ENCODE measurements at regions not wholly inside any gene's neighbourhood (a gene's known extent, or its start where the extent isn't known, plus 50 kb on each side); places are given as distances from the start of the nearest gene placed in this dataset.
A peak's percentile ranks its signal among the peaks of the same experiment; 100 is the strongest.

GRCh38 chr1:83554174-83554573, 444.8 kb downstream of the TTLL7 start:
- no peak for TF ChIP-seq CTCF (IDR thresholded peaks at IDR 0.05; ENCODE audit: borderline replicate concordance)
- Histone ChIP-seq H3K36me3 (no peaks in the 10 kb centered on the region), H3K9me3 (replicated peaks) (no peaks in the 10 kb centered on the region), H3K27me3 (ENCODE audit: low read depth) (no peaks in the 10 kb centered on the region), H3K4me3 (no peak overlapping the region), H3K27ac (replicated peaks) (peak overlapping the region; percentile 17), H3K4me1 (peaks cover 9% of the 10 kb centered on the region)
- DNase-seq = peak; percentile 13
- intact Hi-C loops (cut with micrococcal nuclease) = no loop called here

- TF ChIP-seq CTCF (IDR thresholded peaks at IDR 0.05; ENCODE audit: borderline replicate concordance) = no peak
- DNase-seq = no peak
- peaks cover 9% of the 10 kb centered on the region for H3K4me1 ChIP-seq
- H3K4me3 ChIP-seq = no peak overlapping the region
- no peaks in the 10 kb centered on the region for H3K9me3 ChIP-seq (replicated peaks)
- no peaks in the 10 kb centered on the region for H3K36me3 ChIP-seq
- H3K27ac ChIP-seq (replicated peaks) = no peak overlapping the region
- intact Hi-C loops (cut with micrococcal nuclease) = no loop called here
- H3K27me3 ChIP-seq (ENCODE audit: low read depth) = no peaks in the 10 kb centered on the region
Observed at GRCh38 chr1:83552820-83553219, 446.1 kb downstream of the TTLL7 start.

- Histone ChIP-seq H3K36me3 (no peaks in the 10 kb centered on the region), H3K27me3 (ENCODE audit: low read depth) (no peaks in the 10 kb centered on the region), H3K4me1 (peaks cover 3% of the 10 kb centered on the region), H3K9me3 (replicated peaks) (no peaks in the 10 kb centered on the region), H3K27ac (replicated peaks) (no peak overlapping the region), H3K4me3 (no peak overlapping the region)
- no peak for TF ChIP-seq CTCF (IDR thresholded peaks at IDR 0.05; ENCODE audit: borderline replicate concordance)
- DNase-seq = no peak
- intact Hi-C loops (cut with micrococcal nuclease) = no loop called here
Observed at GRCh38 chr1:83548311-83548710, 450.6 kb downstream of the TTLL7 start.

GRCh38 chr1:83547901-83548300, 451.0 kb downstream of the TTLL7 start:
- H3K9me3 ChIP-seq (replicated peaks) = no peaks in the 10 kb centered on the region
- no peaks in the 10 kb centered on the region for H3K27me3 ChIP-seq (ENCODE audit: low read depth)
- no peaks in the 10 kb centered on the region for H3K36me3 ChIP-seq
- no peak overlapping the region for H3K4me3 ChIP-seq
- intact Hi-C loops (cut with micrococcal nuclease) = no loop called here
- DNase-seq = no peak
- H3K4me1 ChIP-seq = peaks cover 3% of the 10 kb centered on the region
- no peak for TF ChIP-seq CTCF (IDR thresholded peaks at IDR 0.05; ENCODE audit: borderline replicate concordance)
- no peak overlapping the region for H3K27ac ChIP-seq (replicated peaks)

GRCh38 chr1:83546874-83547273, 452.1 kb downstream of the TTLL7 start:
- DNase-seq = no peak
- TF ChIP-seq CTCF (IDR thresholded peaks at IDR 0.05; ENCODE audit: borderline replicate concordance) = no peak
- intact Hi-C loops (cut with micrococcal nuclease) = no loop called here
- Histone ChIP-seq H3K4me1 (peaks cover 8% of the 10 kb centered on the region), H3K27me3 (ENCODE audit: low read depth) (no peaks in the 10 kb centered on the region), H3K4me3 (no peak overlapping the region), H3K36me3 (no peaks in the 10 kb centered on the region), H3K27ac (replicated peaks) (no peak overlapping the region), H3K9me3 (replicated peaks) (no peaks in the 10 kb centered on the region)

All from left ventricle myocardium inferior (tissue), 1 donor.